GM12891 (cell line): ENCODE measurements at regions not wholly inside any gene's neighbourhood (a gene's known extent, or its start where the extent isn't known, plus 50 kb on each side); places are given as distances from the start of the nearest gene placed in this dataset.

Experiments used
- POLR2A ChIP-seq: IDR thresholded peaks from 2 replicates; pipeline ENCODE4 v1.6.1; 2011; ENCODE audit warnings: low read depth, low read length, control low read depth
- POLR2AphosphoS5 ChIP-seq: IDR thresholded peaks from 2 replicates; pipeline ENCODE4 v1.6.1; 2011; ENCODE audit warnings: low read depth, low read length, control low read depth
- POU2F2 ChIP-seq: IDR thresholded peaks from 2 replicates; pipeline ENCODE4 v1.6.1; 2011; ENCODE audit warnings: low read depth, mild to moderate bottlenecking, control low read depth, low read length, moderate library complexity
- TAF1 ChIP-seq: IDR thresholded peaks from 2 replicates; pipeline ENCODE4 v1.6.1; 2011; ENCODE audit warnings: low read depth, low read length, control low read depth

DNA sequence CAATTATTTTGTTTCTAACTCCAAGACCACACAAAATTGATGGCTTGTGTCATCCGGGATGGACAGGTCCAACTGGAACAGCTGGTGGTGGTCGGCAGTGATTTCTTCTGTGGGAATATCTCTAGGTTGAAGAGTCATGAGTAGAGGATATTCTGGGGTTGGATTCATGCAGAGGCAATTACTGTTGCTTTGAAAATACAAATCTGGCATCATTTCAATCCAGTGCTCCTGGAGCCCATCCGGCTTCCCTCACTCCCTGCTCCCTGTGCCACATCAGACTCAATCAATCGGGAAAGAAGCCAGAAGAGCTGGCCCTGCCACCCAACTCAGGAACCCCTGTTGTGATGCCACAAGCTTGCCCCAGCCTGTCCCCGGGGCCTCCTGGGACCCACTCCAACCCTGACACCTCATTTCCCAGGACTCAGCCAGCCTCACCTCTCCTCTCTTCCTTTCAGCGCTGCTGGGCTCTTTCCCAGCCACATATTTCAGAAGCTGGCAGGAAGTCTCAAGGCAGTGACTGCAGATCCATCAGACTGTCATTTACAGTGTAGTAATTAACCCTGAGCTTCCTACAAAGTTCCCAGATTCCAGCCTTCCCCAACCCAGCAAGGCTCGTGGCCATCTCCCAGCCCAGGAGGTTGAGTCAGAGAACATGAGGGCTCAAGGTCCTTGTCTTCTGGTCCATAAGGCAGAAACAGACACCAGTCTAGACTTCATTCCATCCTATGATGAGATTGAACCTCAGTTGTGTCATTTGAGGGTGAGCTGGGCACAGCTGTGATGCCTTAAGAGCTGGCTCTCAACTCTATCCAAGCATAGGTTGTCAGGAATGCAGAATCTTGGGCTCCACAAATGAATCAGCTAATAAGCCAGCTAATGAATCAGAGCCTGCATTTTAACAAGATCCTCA is 114.0 kb downstream of the FAM174B start:
- no peak for TF ChIP-seq POU2F2
- no peak for TF ChIP-seq POLR2AphosphoS5
- TF ChIP-seq POLR2A = no peak
- no peak for TF ChIP-seq TAF1
